Thyroid gland (tissue), 4 donors: ENCODE measurements at regions not wholly inside any gene's neighbourhood (a gene's known extent, or its start where the extent isn't known, plus 50 kb on each side); places are given as distances from the start of the nearest gene placed in this dataset.

Source experiments
- DNase-seq, 2 donors: peaks; one replicate each; pipeline ENCODE4 v3.0.0-alpha.2; 2019
- H3K27ac ChIP-seq, 3 donors: fragments of 200-600 bp; sonication (generic); 1 replicate in 2 of 3; 2 replicates in 1 of 3; pipeline ENCODE4 v1.5.1; 2016 to 2019; ENCODE audit warnings: mild to moderate bottlenecking in 1 of 3, moderate library complexity in 1 of 3
- H3K27me3 ChIP-seq: fragments of 200-600 bp; sonication (generic); one replicate; pipeline ENCODE4 v1.5.1; 2019
- H3K36me3 ChIP-seq, 2 donors: fragments of 200-600 bp; sonication (generic); one replicate each; pipeline ENCODE4 v1.5.1; 2016 to 2019
- H3K4me1 ChIP-seq, 2 donors: fragments of 200-600 bp; sonication (generic); one replicate each; pipeline ENCODE4 v1.5.1; 2017 to 2019
- H3K4me3 ChIP-seq, 3 donors: fragments of 200-600 bp; sonication (generic); replicated peaks in 1 of 3; 1 replicate in 2 of 3; 2 replicates in 1 of 3; pipeline ENCODE4 v1.5.1; 2016; ENCODE audit warnings: mild to moderate bottlenecking in 1 of 3
- H3K9me3 ChIP-seq: fragments of 200-600 bp; sonication (generic); one replicate; pipeline ENCODE4 v1.5.1; 2017
- CTCF ChIP-seq, 6 experiments: fragments of 200-600 bp in 3 of 6; fragments of 450-650 bp in 3 of 6; sonication (generic) in 3 of 6; IDR thresholded peaks; one replicate each; pipeline ENCODE4 v1.5.1; 2016 to 2019; ENCODE audit warnings: antibody characterized with exemption in 6 of 6, mild to moderate bottlenecking in 2 of 6, inconsistent platforms in 1 of 6, moderate library complexity in 1 of 6
- POLR2A ChIP-seq, 2 donors: fragments of 450-650 bp; IDR thresholded peaks; one replicate each; pipeline ENCODE4 v1.6.1; 2017; ENCODE audit warnings: antibody characterized with exemption in 2 of 2, mild to moderate bottlenecking in 2 of 2, moderate library complexity in 1 of 2
- WGBS, 2 donors: methylation state at CpG; one replicate each; pipeline ENCODE4 v1.1.5; 2017; 5-methylcytosine and 5-hydroxymethylcytosine counted together
- intact Hi-C: fragments of 100-400 bp; cut with DNase I; formaldehyde crosslinking; loops from one replicate; pipeline ENCODE4 v1.15.1; 2023

DNA sequence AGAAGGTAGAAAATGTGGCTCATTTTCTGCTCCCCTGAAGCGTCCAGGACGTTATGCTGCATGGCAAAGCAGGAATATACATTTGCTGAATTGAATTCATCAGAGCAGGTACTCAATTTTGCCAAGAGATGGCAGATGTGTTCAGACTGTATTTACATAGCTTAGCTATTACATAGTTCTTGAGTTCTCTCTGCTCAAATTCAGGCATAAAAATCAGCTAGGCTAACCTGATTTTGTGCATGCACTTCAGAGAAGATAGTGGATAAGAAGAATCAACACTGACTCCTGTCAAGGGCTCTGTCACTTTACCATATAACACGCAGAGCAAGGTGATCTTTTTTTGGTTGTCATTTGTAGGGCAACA is 209.2 kb upstream of the FAM3C start:
- H3K4me3 ChIP-seq = no peak overlapping the region
- no peaks in the 10 kb centered on the region for H3K27me3 ChIP-seq
- intact Hi-C loops = no loop called here
- no peak for DNase-seq
- H3K4me1 ChIP-seq = peaks cover 3 to 14% of the 10 kb centered on the region in 2 donors
- TF ChIP-seq CTCF (IDR thresholded peaks at IDR 0.05) = peak in 1 of 6 experiments; percentile 8
- TF ChIP-seq POLR2A (IDR thresholded peaks at IDR 0.05) = no peak
- peak overlapping the region in 1 of 3 donors; percentile 34 for H3K27ac ChIP-seq
- 73 to 82% methylated on average over 3 of the region's 3 CpGs for WGBS, 2 donors
- no peaks in the 10 kb centered on the region for H3K9me3 ChIP-seq
- no peaks in the 10 kb centered on the region for H3K36me3 ChIP-seq

- H3K9me3 ChIP-seq = no peaks in the 10 kb centered on the region
- no peak for DNase-seq
- 65 to 74% methylated on average over 2 of the region's 2 CpGs for WGBS, 2 donors
- intact Hi-C loops = no loop called here
- H3K27ac ChIP-seq = peak overlapping the region in 1 of 3 donors; percentile 34
- peaks cover 3 to 14% of the 10 kb centered on the region in 2 donors for H3K4me1 ChIP-seq
- TF ChIP-seq POLR2A (IDR thresholded peaks at IDR 0.05) = no peak
- H3K4me3 ChIP-seq = no peak overlapping the region
- H3K27me3 ChIP-seq = no peaks in the 10 kb centered on the region
- no peaks in the 10 kb centered on the region for H3K36me3 ChIP-seq
These were observed 208.7 kb upstream of the FAM3C start for GRCh38 chr7:121604627-121605316.

DNA sequence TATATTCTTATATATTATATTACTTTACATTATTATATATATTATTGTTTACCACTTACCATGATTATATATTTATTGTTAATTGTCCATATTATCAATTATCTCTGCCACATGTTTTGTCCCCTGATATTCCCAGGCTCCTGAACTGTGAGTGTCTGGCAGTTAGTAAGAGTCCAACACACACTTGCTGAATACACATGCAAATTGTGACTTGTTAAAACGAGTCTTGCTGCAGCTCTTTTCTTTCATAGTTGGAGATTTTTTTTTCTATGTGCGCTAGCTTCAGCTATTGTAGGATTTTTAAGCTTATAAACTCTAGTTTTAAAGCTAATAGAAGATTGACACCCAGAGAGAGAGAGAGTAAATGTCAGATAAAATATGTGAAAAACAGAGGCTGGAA is 207.8 kb upstream of the FAM3C start:
- Histone ChIP-seq H3K27me3 (no peaks in the 10 kb centered on the region), H3K4me3 (no peak overlapping the region), H3K9me3 (no peaks in the 10 kb centered on the region), H3K36me3 (no peaks in the 10 kb centered on the region), H3K27ac (peak overlapping the region in 1 of 3 donors; percentile 36), H3K4me1 (peaks cover 3 to 14% of the 10 kb centered on the region in 2 donors)
- TF ChIP-seq CTCF (IDR thresholded peaks at IDR 0.05) = no peak
- TF ChIP-seq POLR2A (IDR thresholded peaks at IDR 0.05) = no peak
- intact Hi-C loops = no loop called here
- no peak for DNase-seq
- 48 to 55% methylated on average over 2 of the region's 2 CpGs for WGBS, 2 donors

DNA sequence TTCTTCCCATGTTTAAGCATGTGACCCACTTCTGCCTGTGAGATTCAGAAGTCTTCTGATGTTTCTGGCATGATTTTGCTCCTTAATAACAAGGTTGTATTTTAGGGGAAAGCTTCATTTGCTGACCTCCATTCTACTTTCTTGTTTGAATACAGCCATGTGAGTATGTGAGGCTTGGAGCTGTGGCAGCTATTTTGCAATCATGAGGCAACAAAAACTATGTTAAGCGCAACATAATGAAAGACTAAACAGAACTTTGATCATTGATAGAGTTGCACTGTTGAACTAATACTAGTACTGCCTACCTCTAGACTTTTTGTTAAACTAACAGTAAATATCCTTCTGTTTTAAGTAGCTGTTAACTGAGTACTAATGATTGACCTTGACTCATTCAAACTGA is 203.8 kb upstream of the FAM3C start:
- Histone ChIP-seq H3K36me3 (no peaks in the 10 kb centered on the region), H3K9me3 (no peaks in the 10 kb centered on the region), H3K27me3 (no peaks in the 10 kb centered on the region), H3K4me3 (no peak overlapping the region), H3K27ac (no peak overlapping the region), H3K4me1 (peaks cover 3 to 11% of the 10 kb centered on the region in 2 donors)
- intact Hi-C loops = no loop called here
- WGBS, 2 donors = 97 to 98% methylated on average over 1 of the region's 1 CpG
- DNase-seq = no peak
- TF ChIP-seq CTCF (IDR thresholded peaks at IDR 0.05) (no peak), POLR2A (IDR thresholded peaks at IDR 0.05) (no peak)

- 68 to 72% methylated on average over 5 of the region's 5 CpGs for WGBS, 2 donors
These were observed 199.9 kb upstream of the FAM3C start for GRCh38 chr7:121595758-121596696.

More at GRCh38 chr7:121595758-121596696, 199.9 kb upstream of the FAM3C start:
- TF ChIP-seq CTCF (IDR thresholded peaks at IDR 0.05) (no peak), POLR2A (IDR thresholded peaks at IDR 0.05) (no peak)
- Histone ChIP-seq H3K27ac (no peak overlapping the region), H3K27me3 (no peaks in the 10 kb centered on the region), H3K36me3 (no peaks in the 10 kb centered on the region), H3K4me3 (no peak overlapping the region), H3K9me3 (no peaks in the 10 kb centered on the region), H3K4me1 (no peaks in the 10 kb centered on the region)
- intact Hi-C loops = no loop called here
- DNase-seq = no peak
